HG03039 (cell line): ENCODE measurements at regions not wholly inside any gene's neighbourhood (a gene's known extent, or its start where the extent isn't known, plus 50 kb on each side); places are given as distances from the start of the nearest gene placed in this dataset.

Source experiments
- ATAC-seq: cut with Tn5 transposase; IDR thresholded peaks from one replicate; pipeline ENCODE4 v1.9.1; 2021; ENCODE audit warnings: mild to moderate bottlenecking, moderate library complexity; ENCODE audit not compliant: unreplicated experiment

GRCh38 chr6:140140891-140141290 is 766.4 kb upstream of the CITED2 start:
- no peak for ATAC-seq

- ATAC-seq: no peak
Observed at GRCh38 chr6:140138311-140139010, 764.0 kb upstream of the CITED2 start.

GRCh38 chr6:140134224-140134623 is 759.8 kb upstream of the CITED2 start:
- ATAC-seq: no peak

- ATAC-seq: no peak
Observed at GRCh38 chr6:140130074-140130473, 755.6 kb upstream of the CITED2 start.

- ATAC-seq: no peak
Observed at GRCh38 chr6:140124498-140124897, 750.0 kb upstream of the CITED2 start.

GRCh38 chr6:140108167-140108566 is 733.7 kb upstream of the CITED2 start:
- ATAC-seq: no peak

GRCh38 chr6:140107216-140107615 is 732.8 kb upstream of the CITED2 start:
- no peak for ATAC-seq

GRCh38 chr6:140105857-140106256 is 731.4 kb upstream of the CITED2 start:
- no peak for ATAC-seq

GRCh38 chr6:140105241-140105640 is 730.8 kb upstream of the CITED2 start:
- ATAC-seq: no peak

- no peak for ATAC-seq
Observed at GRCh38 chr6:140101818-140102217, 727.4 kb upstream of the CITED2 start.

GRCh38 chr6:140101367-140101766 is 726.9 kb upstream of the CITED2 start:
- ATAC-seq: no peak

- ATAC-seq: no peak
Observed at GRCh38 chr6:140095532-140095931, 721.1 kb upstream of the CITED2 start.

- no peak for ATAC-seq
Observed at GRCh38 chr6:140091895-140092294, 717.4 kb upstream of the CITED2 start.

- no peak for ATAC-seq
Observed at GRCh38 chr6:140090871-140091270, 716.4 kb upstream of the CITED2 start.

- no peak for ATAC-seq
Observed at GRCh38 chr6:140083375-140083774, 708.9 kb upstream of the CITED2 start.

GRCh38 chr6:140082867-140083297 is 708.4 kb upstream of the CITED2 start:
- ATAC-seq: no peak

- no peak for ATAC-seq
Observed at GRCh38 chr6:140079328-140079727, 704.9 kb upstream of the CITED2 start.

GRCh38 chr6:140078561-140079125 is 704.2 kb upstream of the CITED2 start:
- ATAC-seq: no peak

- no peak for ATAC-seq
Observed at GRCh38 chr6:140077827-140078560, 703.5 kb upstream of the CITED2 start.

GRCh38 chr6:140076105-140076504 is 701.7 kb upstream of the CITED2 start:
- no peak for ATAC-seq

- ATAC-seq: no peak
Observed at GRCh38 chr6:140073456-140073855, 699.0 kb upstream of the CITED2 start.

GRCh38 chr6:140071601-140072062 is 697.2 kb upstream of the CITED2 start:
- ATAC-seq: no peak
